ENCODE measurements at regions not wholly inside any gene's neighbourhood (a gene's known extent, or its start where the extent isn't known, plus 50 kb on each side); places are given as distances from the start of the nearest gene placed in this dataset.

- BruUV-seq (replicated peaks) = no TSS peak
- Histone ChIP-seq H3K27ac (ENCODE audit: insufficient read depth, low read depth, low read length) (no peak overlapping the region), H3K9me3 (replicated peaks; ENCODE audit: control insufficient read depth, insufficient read depth, low read length) (no peaks in the 10 kb centered on the region), H3K4me3 (replicated peaks in 1 of 3; ENCODE audit: insufficient read depth in 1 of 3, low read depth in 1 of 3, low read length in 3 of 3) (no peak overlapping the region), H3K4me1 (ENCODE audit: control insufficient read depth, extremely low read depth, insufficient read depth, low read length) (no peaks in the 10 kb centered on the region), H4K20me1 (replicated peaks; ENCODE audit: control insufficient read depth, extremely low read depth, insufficient read depth, low read length) (no peaks in the 10 kb centered on the region), H3K36me3 (ENCODE audit: control insufficient read depth in 2 of 2, extremely low read depth in 1 of 2, insufficient read depth in 2 of 2, low read length in 2 of 2) (no peaks in the 10 kb centered on the region), H3K27me3 (ENCODE audit: control insufficient read depth in 2 of 2, insufficient read depth in 2 of 2, low read length in 2 of 2) (no peaks in the 10 kb centered on the region), H3K9ac (replicated peaks; ENCODE audit: extremely low read depth, insufficient read depth, low read length) (no peak overlapping the region), H3K4me2 (ENCODE audit: insufficient read depth, low read length) (no peak overlapping the region), H3K9me1 (replicated peaks; ENCODE audit: control insufficient read depth, extremely low read depth, insufficient read depth, low read length) (peaks cover 2% of the 10 kb centered on the region), H2AFZ (ENCODE audit: low read depth, low read length) (no peak overlapping the region), H3K79me2 (ENCODE audit: control insufficient read depth, insufficient read depth, low read length) (no peaks in the 10 kb centered on the region)
- FAIRE-seq = no peak
- DNase-seq (ENCODE audit: low read depth, low spot score) = no peak
- intact Hi-C loops (cut with micrococcal nuclease) (no loop called here), dilution Hi-C loops (cut with MboI; ENCODE audit: extremely low pct_ligation_motif_present, low sequenced_read_pairs) (no loop called here)
- ChIA-PET POLR2A (no interaction called here), CTCF (interaction anchor here (1.2 to 1.3 kb wide), 2 partner anchors 114 to 236 kb away, joined by 3 to 4 read pairs; no protein-coding TSS in a partner anchor)
- no peak for TF ChIP-seq CTCF (IDR thresholded peaks at IDR 0.05; ENCODE audit: extremely low read depth in 1 of 2, insufficient read depth in 1 of 2, low read depth in 1 of 2, low read length in 2 of 2)
- TF ChIP-seq MAX (IDR thresholded peaks at IDR 0.05; ENCODE audit: insufficient read depth, insufficient read length) = no peak
- no peak for TF ChIP-seq GATA2 (IDR thresholded peaks at IDR 0.05; ENCODE audit: insufficient read depth, insufficient read length, low read depth, low read length)
- TF ChIP-seq POLR2AphosphoS5 (IDR thresholded peaks at IDR 0.05; ENCODE audit: insufficient read depth, low read depth, low read length) = no peak
- no peak for TF ChIP-seq MYC (IDR thresholded peaks at IDR 0.05; ENCODE audit: low read depth, low read length)
- no peak for TF ChIP-seq JUN (IDR thresholded peaks at IDR 0.05; ENCODE audit: borderline replicate concordance, insufficient read depth, insufficient read length, low read depth)
- no peak for TF ChIP-seq POLR2A (IDR thresholded peaks at IDR 0.05; ENCODE audit: low read depth, low read length)
These were observed 123.3 kb upstream of the NANOGP8 start for GRCh38 chr15:35208353-35208752.

Measured in endothelial cell of umbilical vein (primary cell).